CD4-positive, CD25-positive, alpha-beta regulatory T cell (primary cell): ENCODE measurements at regions not wholly inside any gene's neighbourhood (a gene's known extent, or its start where the extent isn't known, plus 50 kb on each side); places are given as distances from the start of the nearest gene placed in this dataset.

Experiments used
- ATAC-seq, 2 donors: fragments of 150-1000 bp; cut with Tn5 transposase; one replicate each; pipeline ENCODE4 v1.10.0; 2021; ENCODE audit warnings: low read depth in 2 of 2, moderate number of reproducible peaks in 2 of 2, moderate library complexity in 1 of 2
- DNase-seq, 3 donors: peaks; one replicate each; pipeline versions ENCODE4 v3.0.0 to v3.0.0-alpha.2; 2012 to 2022; ENCODE audit warnings: mixed read lengths in 1 of 3
- H3K27ac ChIP-seq: one replicate; pipeline ENCODE4 v1.7.0; 2013; ENCODE audit warnings: mild to moderate bottlenecking, low read length; ENCODE audit not compliant: insufficient read depth, poor library complexity, severe bottlenecking
- H3K27me3 ChIP-seq: one replicate; pipeline ENCODE4 v1.7.0; 2013; ENCODE audit warnings: low read length; ENCODE audit not compliant: control insufficient read depth, insufficient read depth
- H3K36me3 ChIP-seq: one replicate; pipeline ENCODE4 v1.7.0; 2013; ENCODE audit warnings: mild to moderate bottlenecking, low read length, moderate library complexity; ENCODE audit not compliant: control insufficient read depth, insufficient read depth
- H3K4me1 ChIP-seq: 2 replicates; pipeline ENCODE4 v1.7.0; 2013; ENCODE audit warnings: mild to moderate bottlenecking, low read length; ENCODE audit not compliant: insufficient read depth, control insufficient read depth, poor library complexity, severe bottlenecking
- H3K4me3 ChIP-seq: one replicate; pipeline ENCODE4 v1.7.0; 2013; ENCODE audit warnings: low read depth, mild to moderate bottlenecking, low read length, moderate library complexity
- H3K9me3 ChIP-seq, 2 experiments: 1 replicate in 1 of 2; 2 replicates in 1 of 2; pipeline ENCODE4 v1.7.0; 2013; ENCODE audit warnings: low read length in 2 of 2, mild to moderate bottlenecking in 1 of 2, moderate library complexity in 1 of 2; ENCODE audit not compliant: control insufficient read depth in 2 of 2
- H3K27ac Mint-ChIP-seq, 3 donors: one replicate each; pipeline ENCODE4 v1.8.0; 2020 to 2022; ENCODE audit warnings: mild to moderate bottlenecking in 3 of 3, mixed read lengths in 3 of 3, moderate library complexity in 2 of 3
- H3K27me3 Mint-ChIP-seq: one replicate; pipeline ENCODE4 v1.8.0; 2022; ENCODE audit warnings: mild to moderate bottlenecking, mixed read lengths
- H3K36me3 Mint-ChIP-seq: one replicate; pipeline ENCODE4 v1.8.0; 2020; ENCODE audit warnings: mixed read lengths
- H3K4me1 Mint-ChIP-seq, 4 donors: one replicate each; pipeline ENCODE4 v1.8.0; 2020 to 2022; ENCODE audit warnings: mixed read lengths in 4 of 4, mild to moderate bottlenecking in 1 of 4
- H3K4me3 Mint-ChIP-seq, 4 donors: one replicate each; pipeline ENCODE4 v1.8.0; 2020 to 2022; ENCODE audit warnings: mild to moderate bottlenecking in 4 of 4, mixed read lengths in 4 of 4, moderate library complexity in 3 of 4
- H3K9me3 Mint-ChIP-seq, 7 donors: one replicate each; pipeline ENCODE4 v1.8.0; 2020 to 2022; ENCODE audit warnings: mixed read lengths in 7 of 7, mild to moderate bottlenecking in 3 of 7, moderate library complexity in 2 of 7

DNA sequence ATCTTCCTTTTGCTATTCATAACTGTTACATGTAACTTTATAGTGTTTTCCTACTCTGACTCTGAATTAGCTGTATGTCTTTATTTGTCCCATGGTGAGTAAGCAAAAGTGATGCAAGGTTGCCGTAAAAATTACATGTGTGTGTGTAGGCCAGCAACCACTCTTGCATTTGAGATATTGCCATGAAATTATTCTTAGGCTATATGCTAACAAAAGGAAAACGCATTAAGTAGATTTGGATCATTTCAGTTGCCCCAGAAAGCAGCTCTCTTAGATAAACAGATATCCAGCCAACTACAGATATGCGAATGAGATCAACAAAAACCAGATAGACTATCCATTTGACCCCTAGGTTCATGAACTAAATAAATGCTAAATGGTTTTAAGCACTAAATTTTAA, 73.6 kb downstream of the CYLC2 start:
- Mint-ChIP-seq H3K27ac (no peak overlapping the region), H3K4me1 (no peaks in the 10 kb centered on the region)
- no peak for ATAC-seq

DNA sequence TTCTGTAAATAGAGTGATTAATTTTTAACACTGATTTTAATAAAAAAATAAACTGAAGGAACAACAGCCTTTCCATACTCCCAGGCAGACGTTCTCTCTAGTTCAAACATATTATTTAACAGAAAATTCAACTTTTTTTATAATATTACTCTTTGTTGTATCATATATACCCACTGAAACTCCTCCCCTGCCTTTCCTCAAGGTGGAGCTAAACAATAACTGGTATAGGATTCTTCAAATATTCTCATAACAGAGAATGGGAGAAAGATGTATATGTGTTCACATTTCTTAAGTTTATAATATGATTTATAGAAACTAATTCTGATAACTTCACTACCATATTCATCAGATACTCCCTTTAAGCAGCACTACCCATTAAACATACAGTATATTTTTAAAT, 83.4 kb downstream of the CYLC2 start:
- Mint-ChIP-seq H3K4me3 (no peak overlapping the region), H3K27me3 (no peaks in the 10 kb centered on the region), H3K36me3 (no peaks in the 10 kb centered on the region), H3K27ac (no peak overlapping the region), H3K4me1 (no peaks in the 10 kb centered on the region), H3K9me3 (peaks cover 0 to 8% (median 4%) of the 10 kb centered on the region in 7 donors)
- no peaks in the 10 kb centered on the region for H3K4me1 ChIP-seq
- no peaks in the 10 kb centered on the region for H3K27me3 ChIP-seq
- no peak overlapping the region for H3K27ac ChIP-seq
- DNase-seq = no peak
- no peak for ATAC-seq
- no peaks in the 10 kb centered on the region for H3K36me3 ChIP-seq
- no peaks in the 10 kb centered on the region for H3K9me3 ChIP-seq
- no peak overlapping the region for H3K4me3 ChIP-seq

More for the DNA sequence above, 73.6 kb downstream of the CYLC2 start:
- Mint-ChIP-seq H3K4me3 (no peak overlapping the region), H3K27me3 (no peaks in the 10 kb centered on the region), H3K36me3 (no peaks in the 10 kb centered on the region), H3K9me3 (peaks cover 0 to 9% (median 2%) of the 10 kb centered on the region in 7 donors)
- H3K27ac ChIP-seq = no peak overlapping the region
- H3K36me3 ChIP-seq = no peaks in the 10 kb centered on the region
- H3K27me3 ChIP-seq = no peaks in the 10 kb centered on the region
- H3K4me1 ChIP-seq = no peaks in the 10 kb centered on the region
- H3K9me3 ChIP-seq = peaks cover 0 to 4% of the 10 kb centered on the region in 2 experiments
- H3K4me3 ChIP-seq = no peak overlapping the region
- no peak for DNase-seq

DNA sequence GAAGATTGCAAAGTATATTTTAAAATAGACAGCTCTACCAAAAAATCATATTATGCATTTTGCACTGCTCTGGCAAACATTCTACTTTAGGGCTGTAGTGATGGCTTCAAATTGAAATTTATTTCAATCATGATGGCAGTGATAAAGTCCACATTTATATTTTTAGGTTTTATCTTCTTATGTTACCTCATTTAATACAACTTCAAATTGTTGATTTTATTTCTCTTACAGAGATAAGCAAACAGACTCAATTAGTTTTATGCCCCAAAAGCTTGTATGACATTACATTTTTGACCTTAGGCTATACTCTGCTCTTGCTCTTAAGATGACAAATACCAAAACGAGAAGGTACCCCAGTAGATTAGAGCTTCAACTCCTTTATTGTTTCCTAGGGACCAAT, 87.4 kb downstream of the CYLC2 start:
- H3K4me3 Mint-ChIP-seq = no peak overlapping the region
- H3K4me1 ChIP-seq = no peaks in the 10 kb centered on the region
- no peaks in the 10 kb centered on the region for H3K27me3 ChIP-seq
- DNase-seq (no peak), ATAC-seq (no peak)
- H3K36me3 Mint-ChIP-seq = no peaks in the 10 kb centered on the region
- H3K27ac ChIP-seq = no peak overlapping the region
- H3K4me1 Mint-ChIP-seq = no peaks in the 10 kb centered on the region
- no peak overlapping the region for H3K4me3 ChIP-seq
- H3K9me3 ChIP-seq = no peaks in the 10 kb centered on the region
- no peak overlapping the region for H3K27ac Mint-ChIP-seq
- H3K36me3 ChIP-seq = no peaks in the 10 kb centered on the region
- peaks cover 2 to 8% (median 3%) of the 10 kb centered on the region in 7 donors for H3K9me3 Mint-ChIP-seq
- H3K27me3 Mint-ChIP-seq = no peaks in the 10 kb centered on the region

DNA sequence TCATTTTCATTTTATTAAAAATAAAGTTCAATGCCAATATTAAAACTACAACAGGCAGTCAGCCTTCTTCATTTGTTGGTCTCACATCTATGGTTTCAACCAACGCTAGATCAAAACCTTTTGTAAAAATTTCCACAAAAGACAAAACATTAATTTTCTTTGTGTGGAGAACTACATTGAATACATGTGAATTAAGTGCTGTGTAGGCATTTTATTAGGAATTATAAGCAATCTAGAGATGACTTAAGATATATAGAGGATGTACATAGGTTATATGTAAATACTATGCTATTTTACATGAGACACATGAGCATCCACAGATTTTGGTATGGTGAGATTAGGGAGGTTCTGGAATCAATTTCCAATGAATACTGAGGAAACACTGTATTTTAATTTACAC, 94.2 kb downstream of the CYLC2 start:
- DNase-seq (no peak), ATAC-seq (no peak)
- Mint-ChIP-seq H3K27ac (no peak overlapping the region), H3K9me3 (peaks cover 0 to 9% (median 2%) of the 10 kb centered on the region in 7 donors), H3K36me3 (no peaks in the 10 kb centered on the region), H3K27me3 (no peaks in the 10 kb centered on the region), H3K4me1 (no peaks in the 10 kb centered on the region), H3K4me3 (no peak overlapping the region)
- Histone ChIP-seq H3K27ac (no peak overlapping the region), H3K4me3 (no peak overlapping the region), H3K4me1 (no peaks in the 10 kb centered on the region), H3K36me3 (no peaks in the 10 kb centered on the region), H3K27me3 (no peaks in the 10 kb centered on the region), H3K9me3 (no peaks in the 10 kb centered on the region)

DNA sequence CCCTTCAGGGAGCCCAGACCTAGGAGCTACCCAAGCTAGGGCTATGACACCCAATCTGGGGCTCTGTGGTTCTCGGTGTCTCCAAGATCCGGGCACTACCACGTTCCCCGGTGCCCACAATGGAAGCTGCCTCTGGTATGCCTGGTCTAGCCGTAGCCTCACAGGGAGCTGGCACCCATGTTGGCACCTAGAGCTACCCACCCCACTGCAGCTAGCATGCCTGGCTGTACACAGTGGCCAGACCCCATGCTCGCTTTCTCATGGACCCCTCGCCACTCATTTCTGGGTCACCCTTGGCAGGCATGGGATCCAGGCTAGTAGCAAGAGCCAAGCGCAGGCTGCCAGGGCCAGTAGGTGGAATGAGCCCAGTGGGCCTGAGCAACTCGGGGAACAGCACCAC, 109.0 kb downstream of the CYLC2 start:
- H3K27ac ChIP-seq = no peak overlapping the region

DNA sequence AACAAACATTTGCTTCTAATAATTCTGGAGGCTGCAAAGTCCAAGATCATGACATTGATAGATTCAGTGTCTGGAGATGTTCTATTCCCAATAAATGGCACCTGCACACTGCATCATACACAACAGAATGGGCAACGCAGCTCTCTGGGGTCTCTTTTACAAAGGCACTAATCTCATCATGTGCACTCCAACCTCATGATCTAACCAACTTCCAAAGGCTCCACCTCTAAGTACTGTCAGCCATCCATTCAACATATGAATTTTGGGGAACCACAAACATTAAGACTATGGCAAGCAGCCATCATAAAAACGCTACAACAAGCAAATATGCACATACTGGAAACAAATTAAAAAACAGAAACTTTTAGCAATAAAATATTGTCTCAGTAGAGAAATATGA, 121.1 kb downstream of the CYLC2 start:
- no peaks in the 10 kb centered on the region for H3K4me1 ChIP-seq
- Mint-ChIP-seq H3K4me1 (no peaks in the 10 kb centered on the region), H3K27me3 (no peaks in the 10 kb centered on the region), H3K27ac (no peak overlapping the region), H3K9me3 (peaks cover 0 to 8% (median 2%) of the 10 kb centered on the region in 7 donors), H3K36me3 (no peaks in the 10 kb centered on the region), H3K4me3 (no peak overlapping the region)
- no peaks in the 10 kb centered on the region for H3K9me3 ChIP-seq
- DNase-seq = no peak
- no peak overlapping the region for H3K4me3 ChIP-seq
- H3K27me3 ChIP-seq = no peaks in the 10 kb centered on the region
- no peak overlapping the region for H3K27ac ChIP-seq
- H3K36me3 ChIP-seq = no peaks in the 10 kb centered on the region
- ATAC-seq = no peak

More for the DNA sequence above, 109.0 kb downstream of the CYLC2 start:
- H3K27me3 ChIP-seq = no peaks in the 10 kb centered on the region
- DNase-seq = no peak
- Mint-ChIP-seq H3K9me3 (peaks cover 0 to 8% (median 2%) of the 10 kb centered on the region in 7 donors), H3K27ac (no peak overlapping the region), H3K4me3 (no peak overlapping the region), H3K4me1 (no peaks in the 10 kb centered on the region), H3K36me3 (no peaks in the 10 kb centered on the region), H3K27me3 (no peaks in the 10 kb centered on the region)
- no peak for ATAC-seq
- H3K9me3 ChIP-seq = peaks cover 3 to 4% of the 10 kb centered on the region in 2 experiments
- H3K4me1 ChIP-seq = no peaks in the 10 kb centered on the region
- H3K36me3 ChIP-seq = no peaks in the 10 kb centered on the region
- no peak overlapping the region for H3K4me3 ChIP-seq

DNA sequence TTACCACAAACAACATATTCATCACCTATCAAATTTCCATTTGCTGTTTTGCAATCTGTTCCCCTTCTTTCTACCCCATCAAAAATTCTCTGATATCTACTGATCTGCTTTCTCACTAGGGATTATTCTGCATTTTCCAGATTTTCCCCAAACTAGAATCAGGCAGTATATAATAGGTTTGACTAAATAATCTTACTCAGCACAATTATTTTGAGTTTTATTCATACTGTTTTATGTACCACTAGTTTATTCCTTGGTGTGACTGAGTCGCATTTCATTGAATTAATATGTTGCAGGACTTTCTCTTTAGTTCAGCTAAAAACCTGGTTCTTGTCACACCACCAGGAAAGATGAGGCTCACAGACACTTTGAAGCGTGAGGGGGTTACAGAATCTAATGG, 131.4 kb downstream of the CYLC2 start:
- Mint-ChIP-seq H3K27ac (no peak overlapping the region), H3K27me3 (no peaks in the 10 kb centered on the region), H3K4me1 (no peaks in the 10 kb centered on the region), H3K9me3 (peaks cover 3 to 22% (median 10%) of the 10 kb centered on the region in 7 donors), H3K4me3 (no peak overlapping the region), H3K36me3 (no peaks in the 10 kb centered on the region)
- H3K4me1 ChIP-seq = no peaks in the 10 kb centered on the region
- no peaks in the 10 kb centered on the region for H3K36me3 ChIP-seq
- H3K4me3 ChIP-seq = no peak overlapping the region
- H3K27ac ChIP-seq = no peak overlapping the region
- peaks cover 6 to 12% of the 10 kb centered on the region in 2 experiments for H3K9me3 ChIP-seq
- ATAC-seq (no peak), DNase-seq (no peak)
- no peaks in the 10 kb centered on the region for H3K27me3 ChIP-seq

DNA sequence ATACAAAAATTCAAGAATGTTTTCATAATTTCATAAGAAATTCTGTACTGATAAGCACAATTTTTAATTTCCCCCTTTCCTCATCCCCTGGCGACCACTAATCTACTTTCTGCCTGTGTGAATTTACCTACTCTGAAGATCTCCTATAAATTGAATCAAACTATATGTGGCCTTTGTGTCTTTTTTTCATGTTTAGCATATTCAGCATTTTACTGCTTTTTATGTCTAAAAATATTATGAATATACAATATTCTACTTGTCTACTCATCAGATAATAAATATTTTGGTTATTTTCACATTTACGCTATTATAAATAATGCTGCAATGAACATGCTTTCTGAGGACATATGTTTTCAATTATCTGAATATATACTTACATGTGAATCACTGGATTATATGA, 144.8 kb downstream of the CYLC2 start:
- Histone ChIP-seq H3K27ac (no peak overlapping the region), H3K9me3 (no peaks in the 10 kb centered on the region), H3K27me3 (no peaks in the 10 kb centered on the region), H3K36me3 (no peaks in the 10 kb centered on the region), H3K4me1 (no peaks in the 10 kb centered on the region), H3K4me3 (no peak overlapping the region)
- Mint-ChIP-seq H3K9me3 (peaks cover 0 to 7% (median 2%) of the 10 kb centered on the region in 7 donors), H3K36me3 (no peaks in the 10 kb centered on the region), H3K4me1 (no peaks in the 10 kb centered on the region), H3K27me3 (no peaks in the 10 kb centered on the region), H3K4me3 (no peak overlapping the region), H3K27ac (no peak overlapping the region)
- DNase-seq (no peak), ATAC-seq (no peak)
